GM23338 (cell line): ENCODE measurements at regions not wholly inside any gene's neighbourhood (a gene's known extent, or its start where the extent isn't known, plus 50 kb on each side); places are given as distances from the start of the nearest gene placed in this dataset.

Source experiments
- CREB1 ChIP-seq: fragments of 250-450 bp; sonication (Bioruptor Pico); IDR thresholded peaks from 2 replicates; pipeline ENCODE4 v1.5.0; 2020; ENCODE audit warnings: low read depth, mild to moderate bottlenecking, moderate library complexity
- ETS1 ChIP-seq: IDR thresholded peaks from 2 replicates; pipeline ENCODE4 v1.6.1; 2016; ENCODE audit warnings: antibody characterized with exemption
- EZH2 ChIP-seq: fragments of 200-600 bp; sonication (generic); IDR thresholded peaks from one replicate; pipeline ENCODE4 v1.8.0; 2017; ENCODE audit warnings: antibody characterized with exemption, mild to moderate bottlenecking, low read depth; ENCODE audit not compliant: unreplicated experiment
- EZH2phosphoT487 ChIP-seq: fragments of 200-600 bp; sonication (generic); IDR thresholded peaks from one replicate; pipeline ENCODE4 v1.8.1; 2018; ENCODE audit warnings: antibody characterized with exemption; ENCODE audit not compliant: unreplicated experiment
- JUNB ChIP-seq: IDR thresholded peaks from one replicate; pipeline ENCODE4 v1.6.1; 2016; ENCODE audit warnings: antibody characterized with exemption; ENCODE audit not compliant: unreplicated experiment
- NANOG ChIP-seq: IDR thresholded peaks from 2 replicates; pipeline ENCODE4 v1.6.1; 2016; ENCODE audit warnings: antibody characterized with exemption, borderline replicate concordance
- POLR2AphosphoS5 ChIP-seq: IDR thresholded peaks from 2 replicates; pipeline ENCODE4 v1.6.1; 2016; ENCODE audit warnings: antibody characterized with exemption, low read depth
- ZNF114 ChIP-seq: fragments of 250-450 bp; sonication (Bioruptor Pico); IDR thresholded peaks from 2 replicates; pipeline ENCODE4 v1.5.0; 2020; ENCODE audit warnings: mild to moderate bottlenecking, moderate library complexity
- TF ChIP-seq, protein P1 (sequence below), 2 experiments: fragments of 200-600 bp in 1 of 2; sonication (generic) in 1 of 2; conservative IDR thresholded peaks; 2 replicates each; pipeline versions ENCODE4 v1.5.1 to v1.6.1; 2016 to 2017; ENCODE audit warnings: antibody characterized with exemption in 2 of 2, low read depth in 2 of 2, mild to moderate bottlenecking in 2 of 2, moderate library complexity in 1 of 2
- TF ChIP-seq, protein P2 (sequence below): IDR thresholded peaks from one replicate; pipeline ENCODE4 v1.6.1; 2018; ENCODE audit warnings: antibody characterized with exemption; ENCODE audit not compliant: unreplicated experiment

- TF ChIP-seq ZNF114 (CRISPR knock-in tag), result no peak
- TF ChIP-seq, protein P1, sequence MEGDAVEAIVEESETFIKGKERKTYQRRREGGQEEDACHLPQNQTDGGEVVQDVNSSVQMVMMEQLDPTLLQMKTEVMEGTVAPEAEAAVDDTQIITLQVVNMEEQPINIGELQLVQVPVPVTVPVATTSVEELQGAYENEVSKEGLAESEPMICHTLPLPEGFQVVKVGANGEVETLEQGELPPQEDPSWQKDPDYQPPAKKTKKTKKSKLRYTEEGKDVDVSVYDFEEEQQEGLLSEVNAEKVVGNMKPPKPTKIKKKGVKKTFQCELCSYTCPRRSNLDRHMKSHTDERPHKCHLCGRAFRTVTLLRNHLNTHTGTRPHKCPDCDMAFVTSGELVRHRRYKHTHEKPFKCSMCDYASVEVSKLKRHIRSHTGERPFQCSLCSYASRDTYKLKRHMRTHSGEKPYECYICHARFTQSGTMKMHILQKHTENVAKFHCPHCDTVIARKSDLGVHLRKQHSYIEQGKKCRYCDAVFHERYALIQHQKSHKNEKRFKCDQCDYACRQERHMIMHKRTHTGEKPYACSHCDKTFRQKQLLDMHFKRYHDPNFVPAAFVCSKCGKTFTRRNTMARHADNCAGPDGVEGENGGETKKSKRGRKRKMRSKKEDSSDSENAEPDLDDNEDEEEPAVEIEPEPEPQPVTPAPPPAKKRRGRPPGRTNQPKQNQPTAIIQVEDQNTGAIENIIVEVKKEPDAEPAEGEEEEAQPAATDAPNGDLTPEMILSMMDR (conservative IDR thresholded peaks at IDR 0.05; ENCODE audit: low read depth in 2 of 2), result no peak
- no peak for TF ChIP-seq EZH2phosphoT487
- no peak for TF ChIP-seq ETS1
- no peak for TF ChIP-seq POLR2AphosphoS5
- no peak for TF ChIP-seq EZH2
- TF ChIP-seq CREB1 (CRISPR knock-in tag), result no peak
- TF ChIP-seq, protein P2, sequence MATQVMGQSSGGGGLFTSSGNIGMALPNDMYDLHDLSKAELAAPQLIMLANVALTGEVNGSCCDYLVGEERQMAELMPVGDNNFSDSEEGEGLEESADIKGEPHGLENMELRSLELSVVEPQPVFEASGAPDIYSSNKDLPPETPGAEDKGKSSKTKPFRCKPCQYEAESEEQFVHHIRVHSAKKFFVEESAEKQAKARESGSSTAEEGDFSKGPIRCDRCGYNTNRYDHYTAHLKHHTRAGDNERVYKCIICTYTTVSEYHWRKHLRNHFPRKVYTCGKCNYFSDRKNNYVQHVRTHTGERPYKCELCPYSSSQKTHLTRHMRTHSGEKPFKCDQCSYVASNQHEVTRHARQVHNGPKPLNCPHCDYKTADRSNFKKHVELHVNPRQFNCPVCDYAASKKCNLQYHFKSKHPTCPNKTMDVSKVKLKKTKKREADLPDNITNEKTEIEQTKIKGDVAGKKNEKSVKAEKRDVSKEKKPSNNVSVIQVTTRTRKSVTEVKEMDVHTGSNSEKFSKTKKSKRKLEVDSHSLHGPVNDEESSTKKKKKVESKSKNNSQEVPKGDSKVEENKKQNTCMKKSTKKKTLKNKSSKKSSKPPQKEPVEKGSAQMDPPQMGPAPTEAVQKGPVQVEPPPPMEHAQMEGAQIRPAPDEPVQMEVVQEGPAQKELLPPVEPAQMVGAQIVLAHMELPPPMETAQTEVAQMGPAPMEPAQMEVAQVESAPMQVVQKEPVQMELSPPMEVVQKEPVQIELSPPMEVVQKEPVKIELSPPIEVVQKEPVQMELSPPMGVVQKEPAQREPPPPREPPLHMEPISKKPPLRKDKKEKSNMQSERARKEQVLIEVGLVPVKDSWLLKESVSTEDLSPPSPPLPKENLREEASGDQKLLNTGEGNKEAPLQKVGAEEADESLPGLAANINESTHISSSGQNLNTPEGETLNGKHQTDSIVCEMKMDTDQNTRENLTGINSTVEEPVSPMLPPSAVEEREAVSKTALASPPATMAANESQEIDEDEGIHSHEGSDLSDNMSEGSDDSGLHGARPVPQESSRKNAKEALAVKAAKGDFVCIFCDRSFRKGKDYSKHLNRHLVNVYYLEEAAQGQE, result no peak
- no peak for TF ChIP-seq JUNB
- no peak for TF ChIP-seq NANOG
Observed at GRCh38 chr14:35952584-35952983, 126.4 kb downstream of the BRMS1L start.
